Activated CD4-positive, alpha-beta T cell treated with anti-CD3 and anti-CD28 coated beads for 4 hours (primary cell): ENCODE measurements at regions not wholly inside any gene's neighbourhood (a gene's known extent, or its start where the extent isn't known, plus 50 kb on each side); places are given as distances from the start of the nearest gene placed in this dataset.

Source experiments
- DNase-seq, 2 donors: peaks; one replicate each; pipeline ENCODE4 v3.0.0-alpha.2; 2020

DNA sequence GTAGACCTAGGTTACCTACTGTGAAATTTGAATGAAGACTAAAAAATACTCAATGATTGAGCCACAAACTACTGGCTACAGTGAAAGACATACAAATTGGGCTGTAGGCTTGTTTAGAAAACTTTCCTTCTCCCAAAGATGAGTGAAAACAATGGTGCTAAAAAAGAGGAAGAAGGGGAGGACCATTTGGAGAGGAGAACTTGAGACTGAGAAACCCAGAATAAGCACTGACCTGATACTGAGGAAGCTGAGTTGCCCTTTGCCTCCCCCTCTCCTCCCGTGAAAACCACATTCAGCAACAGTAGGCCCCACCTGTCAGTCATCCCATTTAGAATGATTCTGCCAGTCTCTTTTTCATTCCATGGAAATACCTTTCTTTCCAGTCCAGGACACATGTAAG is 484.0 kb upstream of the TGFBR2 start:
- DNase-seq, result no peak

DNA sequence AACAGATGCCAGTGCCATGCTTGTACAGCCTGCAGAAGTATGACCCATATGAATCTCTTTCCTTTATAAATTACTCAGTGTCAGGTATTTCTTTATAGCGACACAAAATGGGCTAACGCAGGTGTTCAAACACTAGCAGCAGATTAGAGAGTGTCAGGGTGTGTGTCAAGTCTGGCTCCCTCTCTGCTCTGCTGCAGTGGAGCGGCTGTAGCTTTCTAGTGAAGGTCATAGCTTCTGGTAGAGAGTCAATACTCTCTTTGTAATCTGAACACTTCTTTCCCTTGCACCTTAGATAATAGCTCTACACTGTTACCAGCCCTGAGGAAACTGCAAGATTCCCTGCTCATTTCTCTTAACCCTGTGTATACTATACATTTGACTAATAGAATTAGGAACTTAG is 483.2 kb upstream of the TGFBR2 start:
- DNase-seq, result no peak

DNA sequence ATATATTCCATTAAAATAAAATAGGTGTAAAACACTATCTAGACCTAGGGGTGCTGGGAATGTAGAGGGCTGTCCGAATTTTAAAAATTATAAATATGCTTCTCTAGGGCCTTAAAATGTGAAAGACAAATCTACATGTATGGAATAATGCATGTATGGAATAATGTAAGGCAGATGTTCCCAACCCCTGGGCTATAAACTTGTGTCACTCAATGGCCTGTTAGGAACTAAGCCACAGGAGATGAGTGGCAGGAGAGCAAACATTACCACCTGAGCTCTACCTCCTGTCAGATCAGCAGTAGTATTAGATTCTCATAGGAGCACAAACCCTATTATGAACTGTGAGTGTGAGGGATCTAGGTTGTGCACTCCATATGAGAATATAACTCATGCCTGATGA is 482.6 kb upstream of the TGFBR2 start:
- no peak for DNase-seq

DNA sequence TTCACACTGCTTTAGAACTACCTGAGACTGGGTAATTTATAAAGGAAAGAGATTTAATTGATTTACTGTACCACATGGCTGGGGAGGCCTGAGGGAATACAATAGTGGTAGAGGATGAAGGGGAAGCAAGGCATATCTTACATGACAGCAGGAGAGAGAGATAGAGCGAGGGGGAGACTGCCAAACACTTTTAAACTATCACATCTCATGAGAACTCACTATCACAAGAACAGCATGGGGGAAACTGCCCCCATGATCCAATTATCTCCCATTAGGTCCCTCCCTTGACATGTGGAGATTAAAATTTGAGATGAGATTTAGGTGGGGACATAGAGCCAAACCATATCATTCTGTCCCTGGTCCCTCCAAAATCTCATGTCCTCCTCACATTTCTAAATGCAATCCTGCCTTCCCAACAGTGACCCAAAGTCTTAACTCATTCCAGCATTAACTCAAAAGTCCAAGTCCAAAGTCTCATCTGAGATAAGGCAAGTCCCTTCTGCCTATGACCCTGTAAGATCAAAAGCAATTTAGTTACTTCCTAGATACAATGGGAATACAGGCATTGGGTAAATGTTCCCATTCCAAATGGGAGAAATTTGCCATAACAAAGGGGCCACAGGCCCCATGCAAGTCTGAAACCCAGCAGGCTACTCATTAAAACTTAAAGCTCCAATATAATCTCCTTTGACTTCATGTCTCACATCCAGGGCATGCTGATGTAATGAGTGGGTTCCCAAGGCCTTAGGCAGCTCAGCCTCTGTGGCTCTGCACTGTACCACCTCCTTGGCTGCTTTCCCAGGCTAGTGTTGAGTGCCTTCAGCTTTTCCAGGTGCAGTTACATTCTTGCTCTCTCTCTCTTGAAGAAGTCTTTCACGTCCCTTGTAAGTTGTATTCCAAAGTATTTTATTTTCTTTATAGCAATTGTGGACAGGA is 481.7 kb upstream of the TGFBR2 start:
- no peak for DNase-seq

DNA sequence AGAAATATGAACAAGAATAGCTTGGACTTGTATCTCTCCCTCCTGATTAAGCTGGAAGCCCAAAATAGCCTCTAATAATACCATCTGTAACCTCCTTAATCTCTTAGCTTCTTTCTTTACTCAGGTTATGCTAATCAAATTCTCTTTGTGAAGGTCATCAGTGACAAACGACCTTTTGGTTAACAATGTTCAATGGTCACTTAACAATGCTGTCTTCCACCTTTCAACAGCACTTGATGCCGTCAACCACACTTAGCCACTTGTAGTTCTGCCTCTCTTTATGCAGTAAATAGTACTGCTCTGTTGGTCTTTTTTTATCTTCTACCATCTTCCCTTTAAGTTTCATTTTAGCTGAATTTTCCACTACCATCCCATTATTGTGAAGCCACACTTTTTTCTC is 476.6 kb upstream of the TGFBR2 start:
- DNase-seq, result no peak

DNA sequence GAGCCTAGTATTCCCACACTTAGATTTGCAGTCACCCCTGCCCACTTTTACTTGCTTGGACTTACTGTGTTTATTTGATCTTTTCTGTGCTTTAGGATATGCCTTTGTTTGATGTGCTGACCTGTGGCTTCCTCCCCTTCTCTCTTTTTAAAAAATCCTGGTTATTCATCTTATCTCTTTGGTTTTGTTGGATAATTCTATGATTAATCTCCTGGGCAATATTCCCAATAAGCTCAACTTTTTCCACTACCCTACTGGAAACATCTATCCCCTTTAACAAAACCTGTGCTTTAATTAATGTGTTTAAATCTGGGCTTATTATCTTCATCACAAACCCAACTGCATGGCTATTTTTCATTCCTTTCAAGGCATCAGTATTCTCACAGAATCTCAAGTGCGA is 476.0 kb upstream of the TGFBR2 start:
- DNase-seq, result no peak

DNA sequence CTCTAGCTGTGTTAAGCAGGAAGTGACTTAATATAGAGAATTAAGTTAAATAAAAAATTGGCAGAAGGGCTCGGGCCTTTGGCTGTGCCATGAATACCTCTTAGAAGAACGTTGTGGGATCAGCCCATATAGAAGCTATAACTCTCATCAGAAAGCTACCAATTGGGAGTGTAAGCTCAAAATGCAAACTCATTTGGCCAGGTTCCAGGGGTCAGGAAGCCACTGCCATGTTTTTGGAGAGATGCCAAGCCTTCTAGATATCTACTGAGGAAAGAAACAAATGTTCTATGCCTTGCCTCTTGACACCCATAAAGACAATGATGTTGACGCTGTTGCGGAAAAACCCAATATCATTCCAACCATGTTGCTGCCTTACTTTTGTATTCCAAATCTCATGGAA is 475.2 kb upstream of the TGFBR2 start:
- DNase-seq, result no peak

DNA sequence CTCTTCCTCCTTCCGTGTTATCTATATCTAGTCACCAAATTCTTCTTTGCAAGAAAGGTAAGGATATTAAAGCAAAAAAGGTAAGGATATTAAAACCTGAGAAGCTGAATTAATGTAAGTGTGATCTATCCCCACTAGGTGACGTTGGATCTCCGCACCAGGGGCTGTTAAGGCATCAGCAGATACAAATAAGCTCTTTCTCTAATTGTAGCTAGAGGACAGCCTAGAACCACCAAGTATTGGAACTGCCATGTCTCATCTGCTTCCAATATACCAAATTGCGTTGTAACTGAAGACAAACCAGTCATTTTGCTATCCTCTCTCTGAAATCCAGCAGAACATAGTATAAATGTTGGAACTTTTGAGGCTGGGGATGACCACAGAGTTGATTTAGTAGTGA is 471.2 kb upstream of the TGFBR2 start:
- DNase-seq, result no peak

DNA sequence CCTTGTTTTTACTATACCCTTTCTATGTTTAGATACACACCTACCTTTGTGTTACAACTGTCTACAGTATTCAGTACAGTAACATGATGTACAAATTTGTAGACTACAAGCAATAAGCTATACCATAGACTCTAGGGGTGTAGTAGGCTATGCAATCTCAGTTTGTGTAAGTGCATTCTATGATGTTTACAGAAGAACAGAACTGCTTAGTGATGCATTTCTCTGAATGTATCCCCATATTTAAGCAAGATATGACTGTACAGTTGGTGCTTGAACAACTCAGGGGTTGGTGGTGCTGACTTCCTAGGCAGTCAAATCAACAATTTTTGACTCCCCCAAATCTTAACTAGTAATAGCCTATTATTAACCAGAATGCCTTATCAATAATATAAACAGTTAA is 467.1 kb upstream of the TGFBR2 start:
- no peak for DNase-seq

DNA sequence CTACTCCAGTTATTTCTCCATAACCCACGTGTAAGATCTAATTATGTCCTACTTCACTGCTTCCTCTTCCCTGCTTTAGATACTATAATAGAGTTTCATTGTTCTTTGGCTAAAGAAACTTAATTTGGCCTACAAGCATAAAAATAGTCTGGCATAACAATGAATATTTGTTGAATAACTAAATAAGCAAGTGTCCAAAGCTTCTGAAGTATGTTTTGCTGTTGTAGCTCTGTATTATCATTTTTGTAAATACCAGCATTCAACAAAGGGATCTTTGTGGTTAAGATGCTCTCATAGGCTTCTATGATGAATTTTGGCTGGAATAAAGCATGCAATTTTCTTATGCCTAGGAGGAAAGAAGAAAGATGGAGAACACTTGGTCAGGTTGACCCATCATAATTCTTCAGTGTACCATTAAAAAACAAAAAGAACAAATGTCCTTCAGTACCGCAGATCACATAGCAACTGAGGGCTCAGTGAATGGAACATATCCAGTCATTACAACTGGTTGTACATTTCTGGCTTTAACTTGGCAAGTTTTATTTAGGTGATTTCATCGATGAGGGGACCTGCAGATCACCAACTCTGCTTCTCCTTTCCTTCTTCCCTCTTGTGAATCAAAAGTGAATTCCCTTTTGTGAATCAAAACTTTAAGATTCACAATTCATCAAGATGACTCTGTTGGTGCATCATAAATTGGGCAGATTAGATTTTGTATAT is 465.9 kb upstream of the TGFBR2 start:
- no peak for DNase-seq

DNA sequence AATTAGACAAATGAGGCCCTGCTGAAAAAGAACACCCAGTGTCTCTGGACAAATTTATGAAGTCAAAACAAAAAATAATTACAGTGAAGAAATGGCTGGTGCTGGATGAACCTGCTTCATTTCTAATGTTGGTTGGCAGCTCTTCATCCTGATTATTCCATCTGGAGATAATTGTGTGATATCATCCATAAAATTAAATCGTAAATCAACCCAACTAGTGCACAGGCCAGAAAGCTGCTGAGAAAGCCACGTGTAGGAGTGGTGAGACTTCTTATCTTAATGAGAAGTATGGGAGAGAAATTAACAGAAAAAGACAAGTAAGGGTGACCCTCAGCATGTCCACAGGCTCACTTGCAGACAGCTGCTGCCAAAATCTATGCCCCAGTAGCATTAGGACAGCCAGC is 465.2 kb upstream of the TGFBR2 start:
- DNase-seq, result no peak

DNA sequence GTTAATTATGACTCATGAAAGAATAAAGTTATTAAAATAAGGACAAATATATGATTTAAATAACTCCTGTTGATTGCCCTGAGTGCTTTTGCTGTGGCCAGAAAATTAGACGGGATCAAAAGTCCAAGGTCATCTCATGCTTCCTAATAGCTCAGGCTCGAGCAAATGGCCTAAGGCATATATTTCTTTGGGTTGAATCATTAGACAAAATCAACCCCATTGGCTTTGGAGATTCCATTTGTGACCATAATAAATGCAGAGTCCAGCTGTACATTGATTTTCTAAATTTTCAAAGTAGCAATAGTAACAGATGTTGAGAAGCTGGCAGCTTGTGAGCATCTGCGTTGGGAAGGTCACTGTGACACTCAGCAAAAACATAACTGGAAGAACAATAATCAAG is 464.5 kb upstream of the TGFBR2 start:
- DNase-seq, result no peak

DNA sequence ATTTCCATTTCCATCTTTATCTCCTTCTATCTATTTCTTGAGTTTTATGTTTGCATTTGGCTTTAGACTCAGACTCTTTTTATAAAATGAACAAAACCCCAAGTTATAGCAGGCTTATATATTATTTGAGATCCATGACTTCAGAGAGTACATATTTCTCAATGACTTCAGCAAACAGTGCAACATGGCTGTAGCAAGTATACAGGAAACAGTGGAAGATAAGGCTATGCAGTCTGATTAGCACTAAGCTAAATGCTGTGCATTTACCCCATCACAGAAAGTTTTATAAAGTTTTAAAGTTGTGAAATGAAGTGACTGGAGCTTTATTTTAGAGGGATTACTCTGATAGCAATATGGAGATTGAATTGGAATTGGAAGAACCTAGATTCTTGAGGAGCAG is 463.5 kb upstream of the TGFBR2 start:
- DNase-seq, result no peak

DNA sequence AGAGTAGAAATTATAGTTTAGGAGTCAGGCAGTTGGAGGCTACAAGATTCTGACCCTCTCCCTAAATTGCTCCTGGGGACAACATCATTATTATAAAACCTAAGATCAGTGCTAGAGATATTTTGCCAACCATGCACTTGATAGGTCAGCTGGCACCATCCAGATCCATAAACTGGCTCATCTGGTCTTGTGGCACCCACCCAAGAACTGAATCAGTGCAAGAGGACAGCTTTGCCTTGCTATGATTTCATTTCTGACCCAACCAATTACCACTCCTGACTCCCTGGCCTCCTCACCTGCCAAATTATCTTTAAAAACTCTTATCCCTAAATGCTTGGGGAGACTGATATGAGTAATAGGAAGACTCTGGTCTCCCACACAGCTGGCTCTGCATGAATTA is 461.1 kb upstream of the TGFBR2 start:
- no peak for DNase-seq

DNA sequence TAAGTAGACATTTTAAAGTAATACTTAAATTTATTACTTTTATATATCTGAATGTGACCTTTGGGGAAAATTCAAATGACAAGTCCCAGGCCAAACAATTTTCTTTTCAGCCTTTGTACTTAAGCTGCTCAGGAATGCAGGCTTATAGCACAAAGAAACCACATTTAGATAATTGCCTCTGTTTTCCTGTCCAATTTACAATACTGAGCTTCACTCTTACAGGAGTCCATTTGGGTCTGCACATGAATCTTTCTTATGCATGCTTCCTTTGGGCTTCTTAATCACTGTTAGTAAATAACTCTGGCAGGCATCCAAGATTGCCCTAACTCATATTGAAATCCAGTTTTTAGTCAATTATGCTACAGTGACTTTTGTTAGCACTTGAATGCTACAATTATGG is 459.4 kb upstream of the TGFBR2 start:
- DNase-seq, result no peak

DNA sequence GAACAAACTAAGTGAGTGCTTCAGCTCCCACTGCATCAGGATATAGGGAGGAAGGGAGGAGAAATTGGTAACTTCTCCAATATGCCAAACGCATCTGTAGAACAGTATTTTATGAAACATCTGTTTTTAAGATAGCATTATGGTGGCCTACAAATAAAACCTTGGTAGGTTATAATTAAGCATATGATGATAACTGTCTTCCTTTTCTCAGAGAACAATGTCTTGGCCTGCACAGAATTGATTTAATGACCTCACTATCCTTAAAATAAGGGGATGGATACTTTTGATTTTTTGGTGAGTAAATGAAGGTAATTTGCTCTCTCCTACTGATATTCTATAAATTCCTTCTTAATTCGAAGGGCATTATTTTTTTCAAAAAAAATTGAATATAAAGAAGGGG is 451.5 kb upstream of the TGFBR2 start:
- DNase-seq, result no peak

DNA sequence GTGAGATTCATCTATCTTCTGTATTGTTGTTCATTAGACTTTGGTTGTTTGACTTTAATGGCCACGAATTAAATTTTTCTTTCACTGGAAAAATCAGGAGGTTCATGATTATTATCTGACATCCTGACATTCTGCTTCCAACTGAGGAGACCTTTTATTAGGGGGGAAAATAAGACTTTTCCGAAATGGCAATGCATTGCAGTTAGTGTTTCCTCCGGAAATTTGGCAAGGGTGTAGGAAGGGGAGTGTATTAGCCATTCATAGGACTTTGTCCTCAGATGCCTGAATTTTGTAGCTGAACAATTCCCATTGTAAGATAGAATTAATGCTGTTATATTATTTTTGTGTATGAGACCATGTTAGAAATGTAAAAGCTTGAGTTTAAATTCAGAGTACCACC is 450.6 kb upstream of the TGFBR2 start:
- DNase-seq, result no peak

DNA sequence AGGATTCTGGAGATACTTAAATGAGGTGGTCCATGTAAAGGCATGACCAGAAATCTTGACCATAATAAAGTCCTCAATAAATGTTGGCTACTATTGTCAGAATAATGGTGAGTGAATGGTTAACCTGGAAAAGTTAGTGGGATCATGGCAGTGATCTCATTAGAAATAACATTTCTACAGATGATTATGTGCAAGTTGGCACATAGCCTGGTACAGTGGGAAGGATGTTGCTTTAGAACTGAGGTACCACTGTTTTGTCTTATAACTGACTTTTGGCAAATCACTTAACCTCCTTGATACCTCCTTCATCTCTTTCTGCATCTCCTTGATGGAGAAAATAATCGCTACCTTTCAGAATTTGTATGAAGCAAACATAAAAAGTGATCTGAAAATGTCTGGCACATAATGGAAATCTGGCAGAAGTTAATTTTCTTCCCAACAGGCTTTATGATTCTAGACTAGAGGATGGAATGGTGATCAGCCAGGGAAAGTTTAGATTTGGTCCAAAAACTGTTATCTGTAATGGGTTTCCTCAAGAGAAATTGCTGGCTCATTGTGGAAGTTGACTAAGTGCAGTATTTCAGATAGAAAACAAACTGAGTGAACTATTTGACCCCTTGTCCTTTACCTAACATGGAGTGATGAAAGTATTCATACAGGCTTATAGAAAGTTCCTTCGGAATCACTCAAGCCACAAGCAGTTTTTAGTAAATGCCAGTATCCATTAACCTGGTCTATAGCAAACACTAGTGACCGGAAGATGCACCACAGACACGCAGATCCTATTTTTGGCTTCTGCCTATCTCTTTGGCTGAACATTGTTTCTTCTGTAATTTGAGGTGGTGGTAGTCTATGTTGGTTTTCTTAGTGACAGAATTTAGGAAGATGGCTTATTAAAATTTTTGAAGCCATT is 449.6 kb upstream of the TGFBR2 start:
- no peak for DNase-seq

DNA sequence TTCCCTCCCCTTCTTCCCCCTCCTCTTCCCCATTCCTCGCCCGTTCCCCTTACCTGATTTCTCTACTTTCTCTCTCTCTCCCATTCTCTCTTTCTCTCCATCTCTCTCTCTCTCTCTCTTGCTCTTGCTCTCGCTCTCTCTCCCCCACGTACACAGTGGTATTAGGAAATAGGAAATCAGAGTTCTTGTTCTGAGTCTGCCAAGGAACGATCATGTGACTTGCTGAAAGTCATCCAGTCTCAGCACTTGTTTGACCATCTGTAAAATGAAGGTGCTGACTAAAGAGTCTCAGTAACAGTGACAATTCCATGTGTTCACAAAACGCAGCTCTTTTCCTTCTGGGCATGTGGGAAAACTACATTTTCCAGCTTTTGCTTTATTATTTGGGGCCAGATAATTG is 445.0 kb upstream of the TGFBR2 start:
- no peak for DNase-seq

DNA sequence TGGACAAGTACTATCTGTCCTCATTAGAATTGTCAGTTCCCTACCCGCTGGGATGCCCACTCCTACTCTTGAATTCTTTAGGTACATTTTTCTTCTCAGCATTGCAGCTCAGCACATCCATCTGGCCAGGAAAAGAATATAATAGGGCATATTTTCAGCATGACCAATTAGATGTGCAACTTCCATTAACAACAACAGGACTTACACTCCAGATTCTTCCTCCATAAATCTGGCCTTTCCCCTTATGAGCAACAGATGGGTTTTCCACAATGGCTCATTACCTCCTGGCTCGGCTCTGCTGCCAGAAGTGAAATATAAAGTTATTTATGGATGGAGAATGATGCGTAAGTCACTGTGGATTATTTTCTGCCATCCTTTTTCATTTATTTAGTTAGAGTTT is 443.8 kb upstream of the TGFBR2 start:
- no peak for DNase-seq

DNA sequence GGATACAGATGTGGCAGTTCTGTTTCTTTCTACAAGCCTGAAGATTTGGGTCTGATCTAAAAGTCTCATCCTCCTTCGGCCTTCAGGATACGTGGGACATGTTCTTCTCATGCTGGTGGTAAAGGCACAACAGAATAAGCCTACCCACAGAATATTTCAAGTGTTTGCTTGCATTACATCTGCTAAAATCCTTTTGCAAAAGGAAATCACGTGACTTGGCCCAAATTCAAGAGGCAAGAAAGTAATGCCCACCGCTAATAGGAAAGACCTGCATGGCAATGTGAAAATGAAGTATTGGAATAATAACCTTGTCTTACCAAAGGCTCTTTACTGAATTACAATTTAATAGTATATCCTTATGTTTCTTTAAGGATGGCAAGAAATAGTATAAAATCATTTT is 439.9 kb upstream of the TGFBR2 start:
- no peak for DNase-seq

DNA sequence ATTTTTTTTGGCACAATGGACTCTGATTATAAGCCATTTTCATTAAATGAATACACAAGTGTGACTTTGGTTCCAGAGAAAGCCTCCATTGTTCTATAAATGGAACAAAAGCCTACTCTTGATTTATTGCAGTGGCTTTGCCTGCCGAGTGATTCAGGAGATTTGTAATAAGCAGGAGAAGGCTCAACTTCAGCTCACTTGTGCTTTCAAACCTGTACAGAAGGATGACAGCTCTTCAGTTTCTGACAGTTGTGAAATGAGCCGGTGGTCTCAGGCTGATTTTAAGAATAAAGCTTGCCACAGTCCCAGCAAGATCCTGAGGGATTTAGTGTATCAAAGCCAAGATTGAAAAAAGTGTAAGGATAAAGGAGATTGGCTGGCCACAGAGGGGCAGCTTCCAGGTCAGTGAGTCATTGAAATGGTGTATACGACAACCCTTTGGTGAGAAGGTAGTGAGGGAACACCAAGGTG is 438.8 kb upstream of the TGFBR2 start:
- no peak for DNase-seq

DNA sequence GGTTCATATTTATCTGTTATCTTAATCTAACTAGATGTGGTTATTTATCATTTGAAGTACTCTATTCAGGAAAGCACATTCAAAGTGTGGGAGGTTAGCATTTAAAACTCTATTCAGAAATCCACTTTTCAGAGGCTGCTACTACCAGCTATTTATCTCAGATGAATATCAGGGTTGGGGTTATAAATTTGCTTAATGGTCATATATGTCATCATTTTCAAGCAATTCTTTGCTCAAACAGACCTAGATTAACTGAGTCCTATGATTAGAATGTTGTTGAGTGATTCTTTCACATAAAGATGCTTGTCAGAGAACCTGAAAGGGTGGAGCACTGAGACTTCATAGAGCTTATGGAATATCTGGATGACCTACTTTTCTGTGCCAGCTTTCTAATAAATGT is 436.9 kb upstream of the TGFBR2 start:
- no peak for DNase-seq
